B cell (primary cell): ENCODE measurements at regions not wholly inside any gene's neighbourhood (a gene's known extent, or its start where the extent isn't known, plus 50 kb on each side); places are given as distances from the start of the nearest gene placed in this dataset.

Experiments used
- ATAC-seq: fragments of 200-7000 bp; cut with Tn5 transposase; one replicate; pipeline ENCODE4 v1.10.0; 2021; ENCODE audit warnings: low read depth, mild to moderate bottlenecking, moderate number of reproducible peaks, moderate library complexity
- CTCF ChIA-PET: fragments of 350-600 bp; sonication (Branson Sonifier 250); formaldehyde crosslinking; loops from one replicate; lab custom pipeline; 2021; ENCODE audit warnings: antibody characterized with exemption, inconsistent platforms; lab: Charles Lee
- POLR2A ChIA-PET: fragments of 350-600 bp; sonication (Branson Sonifier 250); formaldehyde crosslinking; loops from one replicate; lab custom pipeline; 2021; ENCODE audit warnings: antibody characterized with exemption; lab: Charles Lee
- DNase-seq: peaks from one replicate; pipeline ENCODE4 v3.0.0; 2013
- H2AFZ ChIP-seq: 2 replicates; pipeline ENCODE4 v1.6.1; 2012; ENCODE audit warnings: mild to moderate bottlenecking, low read depth, low read length; ENCODE audit not compliant: insufficient read depth, poor library complexity, severe bottlenecking
- H3K27ac ChIP-seq, 2 donors: 1 replicate in 1 of 2; 2 replicates in 1 of 2; pipeline ENCODE4 v1.5.1; 2012 to 2013; ENCODE audit warnings: low read length in 2 of 2, mild to moderate bottlenecking in 2 of 2, moderate library complexity in 1 of 2
- H3K27me3 ChIP-seq, 4 experiments: fragments of 200-600 bp in 1 of 4; sonication (generic) in 1 of 4; replicated peaks in 1 of 4; 1 replicate in 2 of 4; 2 replicates in 2 of 4; pipeline versions ENCODE4 v1.6.1 to v1.7.0; 2013 to 2016; ENCODE audit warnings: low read length in 3 of 4, mild to moderate bottlenecking in 2 of 4, mixed read lengths in 1 of 4, moderate library complexity in 1 of 4; ENCODE audit not compliant: insufficient read depth in 4 of 4, control insufficient read depth in 3 of 4; ENCODE audit errors: control extremely low read depth in 1 of 4
- H3K36me3 ChIP-seq, 2 experiments: replicated peaks in 1 of 2; 1 replicate in 1 of 2; 2 replicates in 1 of 2; pipeline versions ENCODE4 v1.6.1 to v1.7.1; 2013; ENCODE audit warnings: low read length in 1 of 2; ENCODE audit not compliant: insufficient read depth in 2 of 2, control insufficient read depth in 1 of 2; ENCODE audit errors: control extremely low read depth in 1 of 2, extremely low read depth in 1 of 2
- H3K4me1 ChIP-seq, 2 donors: fragments of 200-600 bp in 1 of 2; sonication (generic) in 1 of 2; 1 replicate in 1 of 2; 2 replicates in 1 of 2; pipeline versions ENCODE4 v1.5.1 to v1.6.1; 2013 to 2017; ENCODE audit warnings: low read length in 2 of 2; ENCODE audit not compliant: control insufficient read depth in 2 of 2, insufficient read depth in 2 of 2
- H3K4me2 ChIP-seq: replicated peaks from 2 replicates; pipeline ENCODE3; 2012; ENCODE audit warnings: mild to moderate bottlenecking, low read depth, low read length; ENCODE audit not compliant: poor library complexity, severe bottlenecking
- H3K4me3 ChIP-seq, 5 experiments: fragments of 200-600 bp in 1 of 5; sonication (generic) in 1 of 5; 1 replicate in 3 of 5; 2 replicates in 2 of 5; pipeline versions ENCODE4 v1.5.1 to v1.7.0; 2011 to 2016; ENCODE audit warnings: low read length in 4 of 5, mild to moderate bottlenecking in 4 of 5, low read depth in 2 of 5, control low read depth in 1 of 5, moderate library complexity in 1 of 5; ENCODE audit not compliant: insufficient read depth in 1 of 5; ENCODE audit errors: control extremely low read depth in 1 of 5, extremely low read depth in 1 of 5
- H3K79me2 ChIP-seq: fragments of 200-600 bp; sonication (generic); one replicate; pipeline ENCODE4 v1.6.0; 2016; ENCODE audit warnings: low read length; ENCODE audit not compliant: control insufficient read depth, insufficient read depth
- H3K9ac ChIP-seq: fragments of 200-600 bp; sonication (generic); 2 replicates; pipeline ENCODE4 v1.6.1; 2017; ENCODE audit warnings: mild to moderate bottlenecking, low read length, moderate library complexity
- H3K9me3 ChIP-seq, 3 donors: one replicate each; pipeline versions ENCODE4 v1.6.1 to v1.7.1; 2013; ENCODE audit warnings: low read length in 2 of 3; ENCODE audit not compliant: control insufficient read depth in 2 of 3, insufficient read depth in 1 of 3; ENCODE audit errors: control extremely low read depth in 1 of 3
- H4K20me1 ChIP-seq: 2 replicates; pipeline ENCODE4 v1.6.0; 2012; ENCODE audit warnings: mild to moderate bottlenecking, low read length; ENCODE audit not compliant: insufficient read depth, control insufficient read depth, poor library complexity, severe bottlenecking
- H3K27ac Mint-ChIP-seq: one replicate; pipeline ENCODE4 v1.8.0; 2021; ENCODE audit warnings: mixed read lengths
- H3K27me3 Mint-ChIP-seq: one replicate; pipeline ENCODE4 v1.8.0; 2021; ENCODE audit warnings: mixed read lengths
- H3K4me1 Mint-ChIP-seq: one replicate; pipeline ENCODE4 v1.8.0; 2021; ENCODE audit warnings: mixed read lengths
- H3K4me3 Mint-ChIP-seq: one replicate; pipeline ENCODE4 v1.8.0; 2021; ENCODE audit warnings: mixed read lengths
- H3K9me3 Mint-ChIP-seq: one replicate; pipeline ENCODE4 v1.8.0; 2022; ENCODE audit warnings: mixed read lengths; ENCODE audit not compliant: insufficient read depth
- CTCF ChIP-seq: fragments of 200-600 bp; IDR thresholded peaks from one replicate; pipeline ENCODE4 v1.8.0; 2022; ENCODE audit warnings: antibody characterized with exemption, mild to moderate bottlenecking
- EZH2 ChIP-seq: IDR thresholded peaks from 2 replicates; pipeline ENCODE4 v1.6.1; 2012; ENCODE audit warnings: borderline replicate concordance, low read depth, mild to moderate bottlenecking, moderate library complexity, low read length; ENCODE audit not compliant: insufficient read depth, poor library complexity, severe bottlenecking
- WGBS: methylation state at CpG from one replicate; pipeline ENCODE4 v1.1.5; 2013; ENCODE audit warnings: missing lambda C conversion rate; ENCODE audit not compliant: insufficient coverage; 5-methylcytosine and 5-hydroxymethylcytosine counted together
- intact Hi-C: fragments of 100-400 bp; cut with micrococcal nuclease; formaldehyde crosslinking; loops from one replicate; pipeline ENCODE4 v1.10.0; 2022

- Histone ChIP-seq H3K27me3 (peaks cover 0 to 6% (median 1%) of the 10 kb centered on the region in 4 experiments), H3K4me1 (peaks cover 0 to 4% of the 10 kb centered on the region in 2 donors), H3K27ac (no peak overlapping the region), H3K4me3 (no peak overlapping the region), H3K9me3 (peaks cover 0 to 16% (median 5%) of the 10 kb centered on the region in 3 donors), H3K79me2 (no peaks in the 10 kb centered on the region), H3K9ac (no peak overlapping the region), H3K36me3 (no peaks in the 10 kb centered on the region), H2AFZ (no peak overlapping the region), H4K20me1 (no peaks in the 10 kb centered on the region), H3K4me2 (no peak overlapping the region)
- Mint-ChIP-seq H3K4me1 (peaks cover under 1% of the 10 kb centered on the region), H3K9me3 (peaks cover 3% of the 10 kb centered on the region), H3K4me3 (no peak overlapping the region), H3K27ac (no peak overlapping the region), H3K27me3 (peaks cover under 1% of the 10 kb centered on the region)
- ChIA-PET POLR2A (no interaction called here), CTCF (no interaction called here)
- DNase-seq (no peak), ATAC-seq (no peak)
- intact Hi-C loops: no loop called here
- TF ChIP-seq CTCF: no peak
- TF ChIP-seq EZH2: no peak
- WGBS: 83% methylated on average over 1 of the region's 2 CpGs
Measured at GRCh38 chr2:128496700-128497099, 178.0 kb upstream of the HS6ST1 start.

GRCh38 chr2:128497461-128497860, 178.8 kb upstream of the HS6ST1 start:
- Histone ChIP-seq H3K4me2 (no peak overlapping the region), H3K79me2 (no peaks in the 10 kb centered on the region), H4K20me1 (no peaks in the 10 kb centered on the region), H3K4me3 (no peak overlapping the region), H3K36me3 (no peaks in the 10 kb centered on the region), H3K9me3 (peaks cover 0 to 10% (median 2%) of the 10 kb centered on the region in 3 donors), H2AFZ (no peak overlapping the region), H3K4me1 (peaks cover 0 to 4% of the 10 kb centered on the region in 2 donors), H3K27ac (no peak overlapping the region), H3K9ac (no peak overlapping the region), H3K27me3 (peaks cover 0 to 6% (median 1%) of the 10 kb centered on the region in 4 experiments)
- ChIA-PET CTCF (no interaction called here), POLR2A (no interaction called here)
- no peak overlapping the region for H3K27ac Mint-ChIP-seq
- no peaks in the 10 kb centered on the region for H3K27me3 Mint-ChIP-seq
- H3K4me1 Mint-ChIP-seq: peaks cover 6% of the 10 kb centered on the region
- ATAC-seq (no peak), DNase-seq (no peak)
- intact Hi-C loops: no loop called here
- H3K9me3 Mint-ChIP-seq: peaks cover 3% of the 10 kb centered on the region
- TF ChIP-seq EZH2 (no peak), CTCF (no peak)
- H3K4me3 Mint-ChIP-seq: no peak overlapping the region
- WGBS: 94% methylated on average over 5 of the region's 5 CpGs
